Naive thymus-derived CD4-positive, alpha-beta T cell (primary cell): ENCODE measurements at regions not wholly inside any gene's neighbourhood (a gene's known extent, or its start where the extent isn't known, plus 50 kb on each side); places are given as distances from the start of the nearest gene placed in this dataset.

Experiments used
- ATAC-seq: fragments of 150-1000 bp; cut with Tn5 transposase; 2 replicates; pipeline ENCODE4 v1.10.0; 2021; ENCODE audit warnings: mild to moderate bottlenecking, moderate library complexity
- CTCF ChIA-PET: fragments of 350-600 bp; sonication (Branson Sonifier 250); formaldehyde crosslinking; loops from one replicate; lab custom pipeline; 2021; ENCODE audit warnings: antibody characterized with exemption; lab: Charles Lee
- POLR2A ChIA-PET: fragments of 350-600 bp; sonication (Branson Sonifier 250); formaldehyde crosslinking; loops from one replicate; lab custom pipeline; 2021; ENCODE audit warnings: antibody characterized with exemption, inconsistent platforms; lab: Charles Lee
- DNase-seq, 9 donors: peaks; one replicate each; pipeline versions ENCODE4 v3.0.0 to v3.0.0-alpha.2; 2020 to 2022; ENCODE audit warnings: mixed read lengths in 1 of 9
- H3K27ac ChIP-seq: one replicate; pipeline ENCODE4 v1.7.0; 2013; ENCODE audit warnings: mild to moderate bottlenecking, low read depth, low read length, moderate library complexity
- H3K27me3 ChIP-seq, 2 donors: one replicate each; pipeline ENCODE4 v1.7.0; 2013; ENCODE audit warnings: low read length in 2 of 2, mild to moderate bottlenecking in 2 of 2, moderate library complexity in 2 of 2; ENCODE audit not compliant: control insufficient read depth in 2 of 2, insufficient read depth in 2 of 2
- H3K36me3 ChIP-seq, 3 experiments: 1 replicate in 2 of 3; 2 replicates in 1 of 3; pipeline ENCODE4 v1.7.0; 2013; ENCODE audit warnings: low read length in 3 of 3, mild to moderate bottlenecking in 3 of 3, moderate library complexity in 1 of 3; ENCODE audit not compliant: insufficient read depth in 3 of 3, control insufficient read depth in 2 of 3
- H3K4me1 ChIP-seq, 2 donors: one replicate each; pipeline ENCODE4 v1.7.0; 2013; ENCODE audit warnings: low read length in 2 of 2, mild to moderate bottlenecking in 2 of 2, moderate library complexity in 1 of 2; ENCODE audit not compliant: control insufficient read depth in 2 of 2, insufficient read depth in 2 of 2
- H3K4me3 ChIP-seq: 2 replicates; pipeline ENCODE4 v1.7.0; 2013; ENCODE audit warnings: mild to moderate bottlenecking, low read length
- H3K9me3 ChIP-seq, 3 experiments: 1 replicate in 2 of 3; 2 replicates in 1 of 3; pipeline ENCODE4 v1.7.0; 2013; ENCODE audit warnings: low read length in 3 of 3; ENCODE audit not compliant: control insufficient read depth in 2 of 3
- H3K27ac Mint-ChIP-seq, 9 donors: one replicate each; pipeline ENCODE4 v1.8.0; 2020 to 2022; ENCODE audit warnings: mixed read lengths in 9 of 9, mild to moderate bottlenecking in 8 of 9, moderate library complexity in 5 of 9, inconsistent platforms in 2 of 9
- H3K27me3 Mint-ChIP-seq, 5 donors: one replicate each; pipeline ENCODE4 v1.8.0; 2021 to 2022; ENCODE audit warnings: mixed read lengths in 5 of 5, mild to moderate bottlenecking in 1 of 5
- H3K36me3 Mint-ChIP-seq, 5 donors: one replicate each; pipeline ENCODE4 v1.8.0; 2020 to 2022; ENCODE audit warnings: mixed read lengths in 5 of 5, mild to moderate bottlenecking in 3 of 5, inconsistent platforms in 1 of 5
- H3K4me1 Mint-ChIP-seq, 7 donors: one replicate each; pipeline ENCODE4 v1.8.0; 2020 to 2022; ENCODE audit warnings: mixed read lengths in 7 of 7, mild to moderate bottlenecking in 3 of 7, inconsistent platforms in 1 of 7
- H3K4me3 Mint-ChIP-seq, 10 donors: one replicate each; pipeline ENCODE4 v1.8.0; 2020 to 2022; ENCODE audit warnings: mild to moderate bottlenecking in 10 of 10, mixed read lengths in 10 of 10, moderate library complexity in 6 of 10, inconsistent platforms in 2 of 10
- H3K9me3 Mint-ChIP-seq, 11 donors: one replicate each; pipeline ENCODE4 v1.8.0; 2020 to 2022; ENCODE audit warnings: mixed read lengths in 11 of 11, mild to moderate bottlenecking in 4 of 11, inconsistent platforms in 1 of 11, moderate library complexity in 1 of 11
- intact Hi-C, 2 donors: fragments of 100-400 bp; cut with micrococcal nuclease; formaldehyde crosslinking; loops; one replicate each; pipeline ENCODE4 v1.15.1; 2023

DNA sequence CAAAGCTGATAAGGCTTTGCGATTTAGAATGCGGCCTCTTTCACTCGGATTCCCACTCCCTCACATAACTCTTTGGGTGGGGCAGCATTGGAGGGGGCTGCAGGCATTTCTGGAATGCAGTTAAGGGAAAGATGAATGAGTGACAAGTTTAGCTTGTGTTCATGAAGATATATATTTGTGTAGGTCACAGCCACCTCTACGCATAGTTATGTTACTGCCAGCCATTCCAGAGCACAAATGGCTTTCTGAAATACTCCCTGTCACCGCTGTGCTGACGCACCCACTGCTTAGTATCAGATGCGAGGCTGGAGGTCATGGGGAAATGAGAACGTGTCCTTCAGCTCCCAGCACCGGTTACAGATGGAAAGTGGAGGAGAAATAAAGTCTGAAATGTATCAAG, 54.1 kb upstream of the ATP1A1 start:
- H3K36me3 ChIP-seq, result no peaks in the 10 kb centered on the region
- intact Hi-C loops, result no loop called here
- H3K9me3 ChIP-seq, result no peaks in the 10 kb centered on the region
- no peak overlapping the region for H3K4me3 ChIP-seq
- peaks cover 26 to 79% (median 69%) of the 10 kb centered on the region in 7 donors for H3K4me1 Mint-ChIP-seq
- H3K4me1 ChIP-seq, result peaks cover 9 to 32% of the 10 kb centered on the region in 2 donors
- H3K27ac ChIP-seq, result no peak overlapping the region
- H3K9me3 Mint-ChIP-seq, result no peaks in the 10 kb centered on the region
- peak overlapping the region in 5 of 9 donors; percentile 41 to 70 (median 59) for H3K27ac Mint-ChIP-seq
- H3K36me3 Mint-ChIP-seq, result no peaks in the 10 kb centered on the region
- DNase-seq (no peak), ATAC-seq (no peak)
- POLR2A ChIA-PET, result interaction anchor here (1.1 to 2.0 kb wide), 4 partner anchors 24 to 176 kb away, joined by 3 to 6 read pairs (median 4); no protein-coding TSS in a partner anchor
- no peaks in the 10 kb centered on the region for H3K27me3 ChIP-seq
- no peak overlapping the region for H3K4me3 Mint-ChIP-seq
- CTCF ChIA-PET, result interaction anchor here (1.6 kb wide), 1 partner anchor 25 kb away, joined by 3 read pairs; no protein-coding TSS in a partner anchor
- H3K27me3 Mint-ChIP-seq, result no peaks in the 10 kb centered on the region

GRCh38 chr1:116320874-116321273, 52.2 kb upstream of the ATP1A1 start:
- intact Hi-C loops, result no loop called here
- ATAC-seq, result no peak
- CTCF ChIA-PET, result interaction anchor here (0.6 kb wide), 1 partner anchor 166 kb away, joined by 3 read pairs; no protein-coding TSS in a partner anchor
- Histone ChIP-seq H3K9me3 (no peaks in the 10 kb centered on the region), H3K27ac (peak overlapping the region; percentile 61), H3K4me3 (no peak overlapping the region), H3K27me3 (no peaks in the 10 kb centered on the region), H3K36me3 (no peaks in the 10 kb centered on the region), H3K4me1 (peaks cover 26 to 43% of the 10 kb centered on the region in 2 donors)
- H3K27ac Mint-ChIP-seq, result peak overlapping the region; percentile 2 to 98 (median 91)
- POLR2A ChIA-PET, result interaction anchor here (0.6 to 9.7 kb wide), 11 partner anchors 9 to 739 kb away, joined by 3 to 103 read pairs (median 6); partner anchors contain the start of genes ATP1A1 and TTF2
- H3K9me3 Mint-ChIP-seq, result peaks cover 0 to 1% (median 0%) of the 10 kb centered on the region in 11 donors
- H3K36me3 Mint-ChIP-seq, result no peaks in the 10 kb centered on the region
- peak overlapping the region in 4 of 10 donors; percentile 66 to 77 (median 70) for H3K4me3 Mint-ChIP-seq
- H3K4me1 Mint-ChIP-seq, result peaks cover 38 to 88% (median 84%) of the 10 kb centered on the region in 7 donors
- H3K27me3 Mint-ChIP-seq, result no peaks in the 10 kb centered on the region
- no peak for DNase-seq

- CTCF ChIA-PET, result interaction anchor here (0.5 to 0.9 kb wide), 3 partner anchors 12 to 93 kb away, joined by 3 to 4 read pairs (median 3); no protein-coding TSS in a partner anchor
- intact Hi-C loops, result no loop called here
These were observed 51.3 kb upstream of the ATP1A1 start for GRCh38 chr1:116321766-116322175.

GRCh38 chr1:116322752-116323405, 50.2 kb upstream of the ATP1A1 start:
- Histone ChIP-seq H3K27ac (peak overlapping the region; percentile 61), H3K36me3 (no peaks in the 10 kb centered on the region), H3K4me1 (peaks cover 46 to 63% of the 10 kb centered on the region in 2 donors), H3K9me3 (no peaks in the 10 kb centered on the region), H3K27me3 (no peaks in the 10 kb centered on the region), H3K4me3 (no peak overlapping the region)
- ATAC-seq (no peak), DNase-seq (no peak)
- H3K27me3 Mint-ChIP-seq, result no peaks in the 10 kb centered on the region
- H3K36me3 Mint-ChIP-seq, result no peaks in the 10 kb centered on the region
- peak overlapping the region in 8 of 10 donors; percentile 18 to 77 (median 44) for H3K4me3 Mint-ChIP-seq
- peaks cover 40 to 89% (median 87%) of the 10 kb centered on the region in 7 donors for H3K4me1 Mint-ChIP-seq
- intact Hi-C loops, result no loop called here
- ChIA-PET POLR2A (interaction anchor here (1.2 to 9.7 kb wide), 4 partner anchors 11 to 51 kb away, joined by 3 to 103 read pairs (median 9); partner anchors contain the start of gene ATP1A1), CTCF (interaction anchor here (1.2 kb wide), 1 partner anchor 48 kb away, joined by 3 read pairs; no protein-coding TSS in a partner anchor)
- H3K9me3 Mint-ChIP-seq, result peaks cover 0 to 2% (median 0%) of the 10 kb centered on the region in 11 donors
- peak overlapping the region in 8 of 9 donors; percentile 87 to 98 (median 92) for H3K27ac Mint-ChIP-seq

More at GRCh38 chr1:116321766-116322175, 51.3 kb upstream of the ATP1A1 start:
- no peak for ATAC-seq
- Histone ChIP-seq H3K27me3 (no peaks in the 10 kb centered on the region), H3K27ac (peak overlapping the region; percentile 61), H3K36me3 (no peaks in the 10 kb centered on the region), H3K4me1 (peaks cover 35 to 52% of the 10 kb centered on the region in 2 donors), H3K4me3 (no peak overlapping the region), H3K9me3 (no peaks in the 10 kb centered on the region)
- H3K4me1 Mint-ChIP-seq, result peaks cover 44 to 88% (median 84%) of the 10 kb centered on the region in 7 donors
- H3K4me3 Mint-ChIP-seq, result peak overlapping the region; percentile 12 to 77 (median 61)
- no peaks in the 10 kb centered on the region for H3K27me3 Mint-ChIP-seq
- no peaks in the 10 kb centered on the region for H3K36me3 Mint-ChIP-seq
- H3K9me3 Mint-ChIP-seq, result peaks cover 0 to 2% (median 0%) of the 10 kb centered on the region in 11 donors
- DNase-seq, result peak in 2 of 9 donors; percentile 9 to 10
- H3K27ac Mint-ChIP-seq, result peak overlapping the region; percentile 70 to 98 (median 93)
- POLR2A ChIA-PET, result interaction anchor here (0.6 to 9.7 kb wide), 12 partner anchors 9 to 102 kb away, joined by 3 to 103 read pairs (median 4); partner anchors contain the start of gene ATP1A1
